ENCODE measurements at regions not wholly inside any gene's neighbourhood (a gene's known extent, or its start where the extent isn't known, plus 50 kb on each side); places are given as distances from the start of the nearest gene placed in this dataset.

- Histone ChIP-seq H3K36me3 (ENCODE audit: control insufficient read depth, insufficient read depth, low read length) (no peaks in the 10 kb centered on the region), H2BK5ac (ENCODE audit: low read depth, low read length, poor library complexity, severe bottlenecking) (no peak overlapping the region), H3K4me1 (ENCODE audit: control insufficient read depth, insufficient read depth, low read length) (no peaks in the 10 kb centered on the region), H2AFZ (replicated peaks; ENCODE audit: low read length, poor library complexity) (no peak overlapping the region), H2BK120ac (ENCODE audit: low read depth, low read length) (no peak overlapping the region), H2AK9ac (replicated peaks; ENCODE audit: low read depth, low read length, poor library complexity) (no peak overlapping the region), H3K79me1 (ENCODE audit: low read depth in 1 of 2, low read length in 2 of 2) (no peaks in the 10 kb centered on the region), H3K9ac (ENCODE audit: low read depth, low read length) (no peak overlapping the region), H3K27me3 (ENCODE audit: control insufficient read depth, insufficient read depth, low read length) (no peaks in the 10 kb centered on the region), H4K8ac (ENCODE audit: low read depth in 2 of 2, low read length in 2 of 2) (no peak overlapping the region), H3K9me1 (ENCODE audit: insufficient read depth, low read length) (no peaks in the 10 kb centered on the region), H2AK5ac (ENCODE audit: low read depth, low read length) (no peak overlapping the region), H3K56ac (ENCODE audit: extremely low read depth, insufficient read depth, low read length) (no peak overlapping the region), H2BK15ac (ENCODE audit: low read depth, low read length) (no peak overlapping the region), H3K23ac (ENCODE audit: low read depth, low read length) (no peak overlapping the region), H2BK20ac (ENCODE audit: low read depth, low read length) (no peak overlapping the region), H3K9me3 (ENCODE audit: control insufficient read depth, insufficient read depth, low read length) (peaks cover 9% of the 10 kb centered on the region; the same call in 1 of the 2 replicates), H4K91ac (ENCODE audit: insufficient read depth, low read depth, low read length) (no peak overlapping the region), H3K4me3 (ENCODE audit: insufficient read depth, low read depth, low read length) (no peak overlapping the region), H4K5ac (ENCODE audit: low read depth, low read length) (no peak overlapping the region), H3K4me2 (ENCODE audit: low read depth, low read length) (no peak overlapping the region), H3K18ac (ENCODE audit: low read depth, low read length) (no peak overlapping the region), H3K27ac (ENCODE audit: insufficient read depth, low read length) (no peak overlapping the region), H4K20me1 (ENCODE audit: insufficient read depth, low read length) (no peaks in the 10 kb centered on the region), H3K14ac (replicated peaks; ENCODE audit: low read depth, low read length) (no peak overlapping the region), H3K4ac (ENCODE audit: low read depth, low read length) (no peak overlapping the region)
- intact Hi-C loops (cut with micrococcal nuclease) (no loop called here), in situ Hi-C loops (cut with MboI; ENCODE audit: low sequenced_read_pairs) (no loop called here), dilution Hi-C loops (cut with HindIII; ENCODE audit: low sequenced_read_pairs, unreplicated experiment) (no loop called here)
- no CpG with 5 or more reads among the region's 3 CpGs for WGBS, 2 experiments (ENCODE audit: extremely low coverage in 2 of 2, insufficient read length in 1 of 2)
- ChIA-PET POLR2A (ENCODE audit: unreplicated experiment) (no interaction called here), CTCF (no interaction called here)
- no TSS peak for BruUV-seq (replicated peaks)
- DNase-seq (no peak), ATAC-seq (ENCODE audit: low read depth) (no peak)
- TF ChIP-seq BHLHE40 (IDR thresholded peaks at IDR 0.05; ENCODE audit: low read depth, low read length) (no peak), MXI1 (IDR thresholded peaks at IDR 0.05; ENCODE audit: borderline replicate concordance, low read depth, low read length) (no peak), CEBPB (IDR thresholded peaks at IDR 0.05; ENCODE audit: low read depth, low read length) (no peak), ELK1 (IDR thresholded peaks at IDR 0.05; ENCODE audit: borderline replicate concordance, low read depth, low read length) (no peak), CHD1 (IDR thresholded peaks at IDR 0.05; ENCODE audit: low read depth, low read length) (no peak), USF2 (IDR thresholded peaks at IDR 0.05; ENCODE audit: low read depth, low read length) (no peak), NFE2L2 (IDR thresholded peaks at IDR 0.05; ENCODE audit: low read depth, low read length) (no peak), RFX5 (IDR thresholded peaks at IDR 0.05; ENCODE audit: low read depth, low read length) (no peak), CTCF (conservative IDR thresholded peaks at IDR 0.05; ENCODE audit: low read depth, low read length) (no peak), MAZ (IDR thresholded peaks at IDR 0.05; ENCODE audit: borderline replicate concordance, low read depth, low read length) (no peak)
These were observed 61.8 kb upstream of the RBFOX1 start for GRCh38 chr16:7270823-7271222.
